ENCODE measurements at regions not wholly inside any gene's neighbourhood (a gene's known extent, or its start where the extent isn't known, plus 50 kb on each side); places are given as distances from the start of the nearest gene placed in this dataset.

- Histone ChIP-seq H3K9ac (ENCODE audit: low read length in 5 of 5) (no peak overlapping the region), H3K9me3 (ENCODE audit: control insufficient read depth in 5 of 5, low read length in 5 of 5) (peaks cover 0 to 15% (median 8%) of the 10 kb centered on the region in 5 donors), H3K27me3 (ENCODE audit: control insufficient read depth in 5 of 5, insufficient read depth in 4 of 5, low read length in 5 of 5) (no peaks in the 10 kb centered on the region), H3K27ac (ENCODE audit: low read depth, low read length) (no peak overlapping the region), H3K36me3 (ENCODE audit: control insufficient read depth in 5 of 5, insufficient read depth in 5 of 5, low read length in 5 of 5) (no peaks in the 10 kb centered on the region), H3K4me3 (ENCODE audit: low read depth in 1 of 5, low read length in 5 of 5) (no peak overlapping the region), H3K4me1 (ENCODE audit: control insufficient read depth in 5 of 5, insufficient read depth in 5 of 5, low read length in 5 of 5) (no peaks in the 10 kb centered on the region)
These were observed 951.2 kb upstream of the MIR17HG start for GRCh38 chr13:90396266-90396665.

DNA sequence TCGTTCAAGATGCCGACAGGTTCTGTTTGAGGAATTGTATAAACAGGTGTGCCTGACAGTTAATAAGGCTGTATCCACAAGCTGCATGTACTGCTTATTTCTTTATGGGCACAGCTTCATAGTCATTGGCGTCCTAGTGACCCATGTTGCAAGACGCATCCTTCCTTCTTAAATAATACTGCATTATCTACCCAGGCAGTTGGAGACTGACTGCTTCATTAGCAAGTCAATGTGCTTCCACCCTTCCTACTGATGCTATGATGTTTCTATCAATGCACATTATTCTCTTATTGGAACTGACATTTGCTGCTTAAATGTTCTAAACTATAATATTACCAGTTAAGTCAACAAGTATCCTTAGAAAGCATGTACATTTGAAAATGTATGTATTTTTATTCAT is 950.0 kb upstream of the MIR17HG start:
- Histone ChIP-seq H3K27ac (ENCODE audit: low read depth, low read length) (no peak overlapping the region), H3K27me3 (ENCODE audit: control insufficient read depth in 5 of 5, insufficient read depth in 4 of 5, low read length in 5 of 5) (no peaks in the 10 kb centered on the region), H3K4me3 (ENCODE audit: low read depth in 1 of 5, low read length in 5 of 5) (no peak overlapping the region), H3K36me3 (ENCODE audit: control insufficient read depth in 5 of 5, insufficient read depth in 5 of 5, low read length in 5 of 5) (no peaks in the 10 kb centered on the region), H3K9me3 (ENCODE audit: control insufficient read depth in 5 of 5, low read length in 5 of 5) (peaks cover 0 to 15% (median 8%) of the 10 kb centered on the region in 5 donors), H3K4me1 (ENCODE audit: control insufficient read depth in 5 of 5, insufficient read depth in 5 of 5, low read length in 5 of 5) (no peaks in the 10 kb centered on the region), H3K9ac (ENCODE audit: low read length in 5 of 5) (no peak overlapping the region)

DNA sequence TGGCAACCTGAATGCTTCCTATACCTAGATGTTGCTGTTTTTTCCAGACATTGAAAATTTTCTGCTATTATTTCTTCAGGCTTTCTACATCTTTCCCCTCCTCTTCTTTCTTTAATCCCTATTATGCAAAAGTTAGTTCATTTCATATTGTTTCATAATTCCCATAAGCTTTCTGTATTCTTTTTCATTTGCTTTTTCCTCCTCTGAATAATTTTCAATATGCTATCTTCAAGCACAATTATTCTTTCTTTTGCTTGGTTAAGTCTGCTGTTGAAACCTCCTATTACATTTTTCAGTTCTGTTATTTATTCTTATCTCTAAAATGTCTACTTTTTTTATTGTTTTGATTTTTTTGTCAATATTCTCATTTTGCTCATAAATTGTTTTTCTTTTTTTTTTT is 947.1 kb upstream of the MIR17HG start:
- H3K27ac ChIP-seq (ENCODE audit: low read depth, low read length): no peak overlapping the region

DNA sequence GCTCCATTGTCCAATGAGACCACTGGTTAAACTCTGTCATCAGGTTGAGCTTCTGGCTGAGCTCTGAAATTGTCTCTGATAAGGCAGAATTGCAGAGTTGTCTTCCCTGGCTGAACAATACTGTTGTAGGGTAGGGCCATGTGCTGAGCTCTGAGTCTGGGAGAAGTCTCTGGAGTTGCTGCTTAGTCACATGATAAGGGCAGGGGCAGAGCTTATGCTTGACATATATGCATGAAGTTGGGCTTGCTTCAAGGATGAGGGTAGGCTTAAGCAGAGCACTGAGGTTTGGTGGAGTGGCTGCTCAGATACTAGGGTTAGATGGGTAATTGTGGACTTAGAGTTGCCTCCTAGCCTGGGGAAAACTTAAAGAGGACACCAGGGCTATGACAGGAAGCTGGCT is 946.3 kb upstream of the MIR17HG start:
- Histone ChIP-seq H3K9me3 (ENCODE audit: control insufficient read depth in 5 of 5, low read length in 5 of 5) (peaks cover 0 to 17% (median 13%) of the 10 kb centered on the region in 5 donors), H3K9ac (ENCODE audit: low read length in 5 of 5) (no peak overlapping the region), H3K27ac (ENCODE audit: low read depth, low read length) (no peak overlapping the region), H3K36me3 (ENCODE audit: control insufficient read depth in 5 of 5, insufficient read depth in 5 of 5, low read length in 5 of 5) (no peaks in the 10 kb centered on the region), H3K4me3 (ENCODE audit: low read depth in 1 of 5, low read length in 5 of 5) (no peak overlapping the region), H3K27me3 (ENCODE audit: control insufficient read depth in 5 of 5, insufficient read depth in 4 of 5, low read length in 5 of 5) (no peaks in the 10 kb centered on the region), H3K4me1 (ENCODE audit: control insufficient read depth in 5 of 5, insufficient read depth in 5 of 5, low read length in 5 of 5) (no peaks in the 10 kb centered on the region)

More for the DNA sequence above, 947.1 kb upstream of the MIR17HG start:
- Histone ChIP-seq H3K36me3 (ENCODE audit: control insufficient read depth in 5 of 5, insufficient read depth in 5 of 5, low read length in 5 of 5) (no peaks in the 10 kb centered on the region), H3K9ac (ENCODE audit: low read length in 5 of 5) (no peak overlapping the region), H3K4me3 (ENCODE audit: low read depth in 1 of 5, low read length in 5 of 5) (no peak overlapping the region), H3K27me3 (ENCODE audit: control insufficient read depth in 5 of 5, insufficient read depth in 4 of 5, low read length in 5 of 5) (no peaks in the 10 kb centered on the region), H3K4me1 (ENCODE audit: control insufficient read depth in 5 of 5, insufficient read depth in 5 of 5, low read length in 5 of 5) (no peaks in the 10 kb centered on the region), H3K9me3 (ENCODE audit: control insufficient read depth in 5 of 5, low read length in 5 of 5) (peaks cover 0 to 17% (median 13%) of the 10 kb centered on the region in 5 donors)

DNA sequence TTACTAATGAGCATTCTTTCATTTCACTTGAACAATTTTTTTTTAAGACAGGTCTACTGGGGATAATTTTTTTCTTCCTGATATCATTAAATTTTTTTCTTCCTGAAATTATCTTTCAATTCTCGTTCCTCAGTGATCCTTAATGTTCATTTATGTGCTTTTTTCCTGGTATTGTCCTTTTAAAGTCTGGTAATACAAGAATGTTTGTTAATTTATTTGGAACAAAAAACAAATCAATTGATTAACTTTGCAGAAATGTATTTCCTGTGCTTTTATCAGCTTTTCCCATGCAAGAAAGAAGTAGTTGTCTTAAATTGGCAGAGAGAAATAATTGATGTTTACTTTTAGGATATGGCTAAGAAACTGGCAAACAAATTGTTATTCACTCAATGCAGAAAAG is 945.4 kb upstream of the MIR17HG start:
- Histone ChIP-seq H3K9me3 (ENCODE audit: control insufficient read depth in 5 of 5, low read length in 5 of 5) (peaks cover 0 to 17% (median 13%) of the 10 kb centered on the region in 5 donors), H3K4me1 (ENCODE audit: control insufficient read depth in 5 of 5, insufficient read depth in 5 of 5, low read length in 5 of 5) (no peaks in the 10 kb centered on the region), H3K9ac (ENCODE audit: low read length in 5 of 5) (no peak overlapping the region), H3K27me3 (ENCODE audit: control insufficient read depth in 5 of 5, insufficient read depth in 4 of 5, low read length in 5 of 5) (no peaks in the 10 kb centered on the region), H3K36me3 (ENCODE audit: control insufficient read depth in 5 of 5, insufficient read depth in 5 of 5, low read length in 5 of 5) (no peaks in the 10 kb centered on the region), H3K4me3 (ENCODE audit: low read depth in 1 of 5, low read length in 5 of 5) (no peak overlapping the region), H3K27ac (ENCODE audit: low read depth, low read length) (no peak overlapping the region)

DNA sequence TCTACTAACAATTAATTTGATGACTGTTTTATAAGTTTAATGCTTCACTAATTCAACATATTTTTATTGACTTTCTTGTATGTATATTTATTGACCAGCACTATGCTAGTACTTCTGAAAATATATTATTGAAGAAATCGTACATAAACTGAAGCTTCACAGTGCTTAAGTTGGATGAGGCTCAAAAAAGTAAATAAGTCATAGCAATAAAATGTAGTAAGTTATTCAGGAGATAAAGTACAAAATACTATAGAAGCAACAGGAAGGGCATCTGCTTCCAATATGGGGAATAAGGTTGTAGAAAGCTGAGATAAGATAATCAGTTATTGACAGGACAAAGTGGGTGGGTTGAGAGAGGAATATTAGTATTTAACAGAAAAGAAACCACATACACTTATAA is 944.9 kb upstream of the MIR17HG start:
- no peak overlapping the region for H3K4me3 ChIP-seq (ENCODE audit: low read depth in 1 of 5, low read length in 5 of 5)
- H3K27me3 ChIP-seq (ENCODE audit: control insufficient read depth in 5 of 5, insufficient read depth in 4 of 5, low read length in 5 of 5): no peaks in the 10 kb centered on the region
- H3K4me1 ChIP-seq (ENCODE audit: control insufficient read depth in 5 of 5, insufficient read depth in 5 of 5, low read length in 5 of 5): no peaks in the 10 kb centered on the region
- H3K9ac ChIP-seq (ENCODE audit: low read length in 5 of 5): no peak overlapping the region
- no peaks in the 10 kb centered on the region for H3K36me3 ChIP-seq (ENCODE audit: control insufficient read depth in 5 of 5, insufficient read depth in 5 of 5, low read length in 5 of 5)
- H3K27ac ChIP-seq (ENCODE audit: low read depth, low read length): no peak overlapping the region
- peaks cover 0 to 17% (median 15%) of the 10 kb centered on the region in 5 donors for H3K9me3 ChIP-seq (ENCODE audit: control insufficient read depth in 5 of 5, low read length in 5 of 5)

GRCh38 chr13:90403330-90404082 is 944.0 kb upstream of the MIR17HG start:
- Histone ChIP-seq H3K27me3 (ENCODE audit: control insufficient read depth in 5 of 5, insufficient read depth in 4 of 5, low read length in 5 of 5) (no peaks in the 10 kb centered on the region), H3K9me3 (ENCODE audit: control insufficient read depth in 5 of 5, low read length in 5 of 5) (peaks cover 0 to 17% (median 15%) of the 10 kb centered on the region in 5 donors), H3K9ac (ENCODE audit: low read length in 5 of 5) (no peak overlapping the region), H3K27ac (ENCODE audit: low read depth, low read length) (no peak overlapping the region), H3K36me3 (ENCODE audit: control insufficient read depth in 5 of 5, insufficient read depth in 5 of 5, low read length in 5 of 5) (no peaks in the 10 kb centered on the region), H3K4me3 (ENCODE audit: low read depth in 1 of 5, low read length in 5 of 5) (no peak overlapping the region), H3K4me1 (ENCODE audit: control insufficient read depth in 5 of 5, insufficient read depth in 5 of 5, low read length in 5 of 5) (no peaks in the 10 kb centered on the region)

DNA sequence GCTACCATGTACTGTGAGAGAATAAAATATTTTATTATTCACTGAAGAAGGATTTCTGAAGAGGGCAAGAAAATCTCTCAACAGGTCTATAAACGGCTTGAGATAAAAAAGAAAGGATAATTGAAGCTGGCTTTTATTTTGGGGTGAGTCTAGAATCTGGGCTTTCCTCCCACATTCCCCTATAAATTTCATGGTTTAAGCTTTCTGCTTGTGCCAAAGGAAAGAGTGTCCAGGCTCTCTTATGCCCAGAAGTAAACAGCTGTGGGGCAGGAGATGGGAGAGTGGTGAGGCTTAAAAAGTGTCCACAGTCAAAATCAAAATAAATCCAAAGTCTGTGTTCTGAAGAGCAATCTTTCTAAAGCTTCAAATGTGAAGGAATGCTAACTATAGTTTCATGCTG is 942.2 kb upstream of the MIR17HG start:
- Histone ChIP-seq H3K9me3 (ENCODE audit: control insufficient read depth in 5 of 5, low read length in 5 of 5) (peaks cover 0 to 17% (median 5%) of the 10 kb centered on the region in 5 donors), H3K9ac (ENCODE audit: low read length in 5 of 5) (no peak overlapping the region), H3K27me3 (ENCODE audit: control insufficient read depth in 5 of 5, insufficient read depth in 4 of 5, low read length in 5 of 5) (no peaks in the 10 kb centered on the region), H3K27ac (ENCODE audit: low read depth, low read length) (no peak overlapping the region), H3K36me3 (ENCODE audit: control insufficient read depth in 5 of 5, insufficient read depth in 5 of 5, low read length in 5 of 5) (no peaks in the 10 kb centered on the region), H3K4me3 (ENCODE audit: low read depth in 1 of 5, low read length in 5 of 5) (no peak overlapping the region), H3K4me1 (ENCODE audit: control insufficient read depth in 5 of 5, insufficient read depth in 5 of 5, low read length in 5 of 5) (no peaks in the 10 kb centered on the region)

DNA sequence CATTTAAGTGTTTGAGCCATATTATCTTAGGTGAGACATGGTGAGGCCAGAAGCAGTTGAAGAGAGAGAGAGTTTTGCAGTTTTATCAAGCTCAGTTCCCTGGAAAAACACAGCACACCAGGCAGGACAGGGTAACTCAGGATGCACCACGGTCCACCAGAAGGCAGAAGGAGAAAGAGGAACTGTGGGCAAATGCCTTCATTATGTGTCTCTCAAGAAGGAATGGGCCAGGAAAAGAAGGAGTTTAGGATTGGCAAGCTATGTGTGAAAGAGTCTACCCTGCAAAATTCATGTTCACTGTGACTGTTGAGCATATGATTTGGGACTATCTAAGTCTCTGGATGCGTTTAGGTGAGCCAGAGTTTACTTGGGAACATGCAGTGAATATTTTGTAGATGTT is 934.5 kb upstream of the MIR17HG start:
- no peak overlapping the region for H3K27ac ChIP-seq (ENCODE audit: low read depth, low read length)
- no peak overlapping the region for H3K4me3 ChIP-seq (ENCODE audit: low read depth in 1 of 5, low read length in 5 of 5)
- H3K9ac ChIP-seq (ENCODE audit: low read length in 5 of 5): no peak overlapping the region
- no peaks in the 10 kb centered on the region for H3K9me3 ChIP-seq (ENCODE audit: control insufficient read depth in 5 of 5, low read length in 5 of 5)
- no peaks in the 10 kb centered on the region for H3K36me3 ChIP-seq (ENCODE audit: control insufficient read depth in 5 of 5, insufficient read depth in 5 of 5, low read length in 5 of 5)
- no peaks in the 10 kb centered on the region for H3K4me1 ChIP-seq (ENCODE audit: control insufficient read depth in 5 of 5, insufficient read depth in 5 of 5, low read length in 5 of 5)
- no peaks in the 10 kb centered on the region for H3K27me3 ChIP-seq (ENCODE audit: control insufficient read depth in 5 of 5, insufficient read depth in 4 of 5, low read length in 5 of 5)

DNA sequence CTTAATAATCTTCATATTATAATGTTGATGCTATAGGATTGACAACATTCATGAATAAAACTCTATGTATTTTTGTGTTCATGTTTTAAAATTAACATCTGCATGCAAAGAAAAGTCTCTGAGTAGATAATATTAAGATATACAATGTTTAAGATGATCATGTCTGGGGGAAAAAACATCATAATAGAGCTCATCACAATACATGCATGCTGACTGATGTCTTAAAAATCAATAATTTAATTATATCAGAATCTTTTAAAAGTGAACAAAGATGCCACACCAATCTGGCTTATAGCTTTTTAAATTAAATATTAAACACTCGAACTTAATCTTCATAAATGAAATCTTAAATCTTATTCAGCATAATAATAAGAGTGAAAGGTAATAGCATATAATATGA is 933.9 kb upstream of the MIR17HG start:
- H3K27me3 ChIP-seq (ENCODE audit: control insufficient read depth in 5 of 5, insufficient read depth in 4 of 5, low read length in 5 of 5): no peaks in the 10 kb centered on the region
- no peaks in the 10 kb centered on the region for H3K9me3 ChIP-seq (ENCODE audit: control insufficient read depth in 5 of 5, low read length in 5 of 5)
- no peaks in the 10 kb centered on the region for H3K36me3 ChIP-seq (ENCODE audit: control insufficient read depth in 5 of 5, insufficient read depth in 5 of 5, low read length in 5 of 5)
- no peak overlapping the region for H3K27ac ChIP-seq (ENCODE audit: low read depth, low read length)
- no peak overlapping the region for H3K4me3 ChIP-seq (ENCODE audit: low read depth in 1 of 5, low read length in 5 of 5)
- no peaks in the 10 kb centered on the region for H3K4me1 ChIP-seq (ENCODE audit: control insufficient read depth in 5 of 5, insufficient read depth in 5 of 5, low read length in 5 of 5)
- H3K9ac ChIP-seq (ENCODE audit: low read length in 5 of 5): no peak overlapping the region

Measured in subcutaneous abdominal adipose tissue (tissue), 5 donors.